ENCODE measurements at regions not wholly inside any gene's neighbourhood (a gene's known extent, or its start where the extent isn't known, plus 50 kb on each side); places are given as distances from the start of the nearest gene placed in this dataset.

GRCh38 chr4:65019775-65020174 lies 610.5 kb upstream of the TECRL start:
- intact Hi-C loops (cut with micrococcal nuclease): no loop called here
- no peaks in the 10 kb centered on the region for H4K20me1 ChIP-seq (ENCODE audit: insufficient read depth)
- CTCF ChIA-PET: no interaction called here
- no peaks in the 10 kb centered on the region for H3K27me3 ChIP-seq (ENCODE audit: insufficient read depth, low read length)
- H3K36me3 ChIP-seq (ENCODE audit: control insufficient read depth in 1 of 2, insufficient read depth in 2 of 2, low read length in 2 of 2): no peaks in the 10 kb centered on the region
- POLR2A ChIA-PET: no interaction called here
- no peak overlapping the region for H3K27ac ChIP-seq (ENCODE audit: low read depth, low read length)
- RAD21 ChIA-PET (ENCODE audit: low non-redundant PET in 1 of 2, low total read pairs in 2 of 2, uncharacterized antibody in 2 of 2, unreplicated experiment in 2 of 2): no interaction called here
- TF ChIP-seq CEBPB (IDR thresholded peaks at IDR 0.05; ENCODE audit: low read depth): no peak
- TF ChIP-seq REST (IDR thresholded peaks at IDR 0.05; ENCODE audit: low read depth): no peak
- no peak for TF ChIP-seq CTCF (IDR thresholded peaks at IDR 0.05 in 2 of 3, conservative IDR thresholded peaks at IDR 0.05 in 1 of 3; ENCODE audit: borderline replicate concordance in 1 of 3, insufficient read depth in 1 of 3, low read depth in 2 of 3, low read length in 2 of 3)
- no peak for TF ChIP-seq FOSL1 (IDR thresholded peaks at IDR 0.05; ENCODE audit: low read depth)
- TF ChIP-seq POLR2AphosphoS5 (IDR thresholded peaks at IDR 0.05; ENCODE audit: low read depth, low read length): no peak
- no peaks in the 10 kb centered on the region for H3K79me2 ChIP-seq (ENCODE audit: insufficient read depth, low read length)
- no peak overlapping the region for H2AFZ ChIP-seq (ENCODE audit: low read depth, low read length, poor library complexity, severe bottlenecking)
- BruUV-seq (replicated peaks): no TSS peak
- H3K4me1 ChIP-seq (ENCODE audit: control insufficient read depth in 1 of 2, insufficient read depth in 2 of 2, low read length in 2 of 2): no peaks in the 10 kb centered on the region
- H3K9ac ChIP-seq (ENCODE audit: low read length): no peak overlapping the region
- no peaks in the 10 kb centered on the region for H3K9me2 ChIP-seq (ENCODE audit: insufficient read depth)
- H3K4me3 ChIP-seq (replicated peaks in 1 of 2; ENCODE audit: low read depth in 1 of 2, low read length in 2 of 2): no peak overlapping the region
- peaks cover 3 to 7% of the 10 kb centered on the region in 2 experiments; a peak in 1 of 4 replicates for H3K9me3 ChIP-seq (ENCODE audit: control insufficient read depth in 1 of 2, insufficient read depth in 1 of 2, low read depth in 1 of 2, low read length in 2 of 2)
- DNase-seq (ENCODE audit: low read depth, low spot score) (no peak), ATAC-seq (no peak)
- no peak overlapping the region for H3K4me2 ChIP-seq (ENCODE audit: low read length)

All from HCT116 (cell line).